HG03571 (cell line): ENCODE measurements at regions not wholly inside any gene's neighbourhood (a gene's known extent, or its start where the extent isn't known, plus 50 kb on each side); places are given as distances from the start of the nearest gene placed in this dataset.

Source experiments
- ATAC-seq: cut with Tn5 transposase; IDR thresholded peaks from one replicate; pipeline ENCODE4 v1.9.1; 2021; ENCODE audit not compliant: unreplicated experiment

GRCh38 chr12:66960006-66960405, 281.1 kb upstream of the GRIP1 start:
- no peak for ATAC-seq

GRCh38 chr12:66960704-66961690, 282.1 kb upstream of the GRIP1 start:
- ATAC-seq, result no peak

GRCh38 chr12:66962290-66962689, 283.4 kb upstream of the GRIP1 start:
- ATAC-seq, result no peak

GRCh38 chr12:66963901-66964300, 285.0 kb upstream of the GRIP1 start:
- no peak for ATAC-seq

GRCh38 chr12:66964629-66965028, 285.8 kb upstream of the GRIP1 start:
- ATAC-seq, result no peak

GRCh38 chr12:66965621-66966020, 286.7 kb upstream of the GRIP1 start:
- no peak for ATAC-seq

GRCh38 chr12:66971816-66972215, 292.9 kb upstream of the GRIP1 start:
- no peak for ATAC-seq

- ATAC-seq, result no peak
These were observed 292.6 kb upstream of the CAND1 start for GRCh38 chr12:66976526-66976925.

GRCh38 chr12:66978802-66979201, 290.4 kb upstream of the CAND1 start:
- ATAC-seq, result no peak

- no peak for ATAC-seq
These were observed 289.9 kb upstream of the CAND1 start for GRCh38 chr12:66979251-66979650.

- ATAC-seq, result no peak
These were observed 285.1 kb upstream of the CAND1 start for GRCh38 chr12:66984077-66984476.

- ATAC-seq, result no peak
These were observed 284.2 kb upstream of the CAND1 start for GRCh38 chr12:66984962-66985361.

- no peak for ATAC-seq
These were observed 270.0 kb upstream of the CAND1 start for GRCh38 chr12:66999141-66999540.

- ATAC-seq, result no peak
These were observed 267.9 kb upstream of the CAND1 start for GRCh38 chr12:67001251-67001650.

- no peak for ATAC-seq
These were observed 266.4 kb upstream of the CAND1 start for GRCh38 chr12:67002720-67003119.

- ATAC-seq, result no peak
These were observed 262.5 kb upstream of the CAND1 start for GRCh38 chr12:67006610-67007009.

- no peak for ATAC-seq
These were observed 254.5 kb upstream of the CAND1 start for GRCh38 chr12:67014642-67015041.

GRCh38 chr12:67018105-67018504, 251.1 kb upstream of the CAND1 start:
- ATAC-seq, result no peak

GRCh38 chr12:67019070-67019469, 250.1 kb upstream of the CAND1 start:
- no peak for ATAC-seq

GRCh38 chr12:67025543-67026114, 243.5 kb upstream of the CAND1 start:
- peak; percentile 79 for ATAC-seq

- ATAC-seq, result no peak
These were observed 242.5 kb upstream of the CAND1 start for GRCh38 chr12:67026487-67027246.

GRCh38 chr12:67028529-67028928, 240.6 kb upstream of the CAND1 start:
- ATAC-seq, result no peak
